Loucy (cell line): ENCODE measurements at regions not wholly inside any gene's neighbourhood (a gene's known extent, or its start where the extent isn't known, plus 50 kb on each side); places are given as distances from the start of the nearest gene placed in this dataset.
"Not testable (repeated sequence)": the region's sequence is repeated elsewhere in the genome, so short reads cannot be mapped to it uniquely, and the experiment has no call there.

Source experiments
- CTCF ChIP-seq: fragments of 200-600 bp; sonication (generic); conservative IDR thresholded peaks from 2 replicates; pipeline ENCODE4 v1.5.1; 2014; ENCODE audit warnings: mild to moderate bottlenecking, antibody characterized with exemption, low read length
- EZH2phosphoT487 ChIP-seq: fragments of 200-600 bp; IDR thresholded peaks from 2 replicates; pipeline ENCODE4 v1.6.1; 2018; ENCODE audit warnings: antibody characterized with exemption, mild to moderate bottlenecking, moderate library complexity, borderline replicate concordance

GRCh38 chr3:190964931-190965330 is 102.4 kb upstream of the GMNC start:
- TF ChIP-seq CTCF, EZH2phosphoT487: not testable (repeated sequence)
